Stimulated activated CD8-positive, alpha-beta memory T cell treated with anti-CD3 and anti-CD28 coated beads, Interleukin-15, amount 100 ng/mL, for 48 hours (primary cell): ENCODE measurements at regions not wholly inside any gene's neighbourhood (a gene's known extent, or its start where the extent isn't known, plus 50 kb on each side); places are given as distances from the start of the nearest gene placed in this dataset.

Source experiments
- DNase-seq, 2 donors: peaks; one replicate each; pipeline ENCODE4 v3.0.0-alpha.2; 2020; ENCODE audit warnings: low read depth in 2 of 2

GRCh38 chr22:49268924-49269323 is 558.7 kb downstream of the BRD1 start:
- no peak for DNase-seq

- DNase-seq: no peak
Measured at GRCh38 chr22:49267996-49268395, 559.7 kb downstream of the BRD1 start.

- DNase-seq: no peak
Measured at GRCh38 chr22:49266561-49267519, 560.8 kb downstream of the BRD1 start.

- DNase-seq: no peak
Measured at GRCh38 chr22:49264696-49265095, 563.0 kb downstream of the BRD1 start.

GRCh38 chr22:49263101-49263500 is 564.6 kb downstream of the BRD1 start:
- DNase-seq: no peak

GRCh38 chr22:49262167-49262566 is 565.5 kb downstream of the BRD1 start:
- DNase-seq: no peak

- no peak for DNase-seq
Measured at GRCh38 chr22:49261616-49262015, 566.1 kb downstream of the BRD1 start.

- no peak for DNase-seq
Measured at GRCh38 chr22:49260681-49261580, 566.7 kb downstream of the BRD1 start.

- DNase-seq: no peak
Measured at GRCh38 chr22:49259839-49260615, 567.6 kb downstream of the BRD1 start.

- no peak for DNase-seq
Measured at GRCh38 chr22:49258107-49259010, 569.3 kb downstream of the BRD1 start.

- no peak for DNase-seq
Measured at GRCh38 chr22:49257551-49257961, 570.1 kb downstream of the BRD1 start.

GRCh38 chr22:49255741-49256318 is 571.8 kb downstream of the BRD1 start:
- DNase-seq: no peak

GRCh38 chr22:49255154-49255553 is 572.5 kb downstream of the BRD1 start:
- DNase-seq: no peak

GRCh38 chr22:49253656-49254055 is 574.0 kb downstream of the BRD1 start:
- no peak for DNase-seq

GRCh38 chr22:49251371-49251770 is 576.3 kb downstream of the BRD1 start:
- DNase-seq: no peak

GRCh38 chr22:49247194-49247924 is 580.3 kb downstream of the BRD1 start:
- no peak for DNase-seq

- DNase-seq: no peak
Measured at GRCh38 chr22:49244466-49245420, 582.9 kb downstream of the BRD1 start.

- DNase-seq: no peak
Measured at GRCh38 chr22:49243965-49244364, 583.7 kb downstream of the BRD1 start.
